Peyer's patch (tissue), 4 donors: ENCODE measurements at regions not wholly inside any gene's neighbourhood (a gene's known extent, or its start where the extent isn't known, plus 50 kb on each side); places are given as distances from the start of the nearest gene placed in this dataset.

ENCODE experiments used
- DNase-seq, 3 donors: peaks; one replicate each; pipeline ENCODE4 v3.0.0-alpha.2; 2017 to 2019
- H3K27ac ChIP-seq, 4 donors: fragments of 200-600 bp; sonication (generic); one replicate each; pipeline ENCODE4 v1.5.1; 2016 to 2019
- H3K27me3 ChIP-seq, 2 donors: fragments of 200-600 bp; sonication (generic); one replicate each; pipeline ENCODE4 v1.5.1; 2019
- H3K36me3 ChIP-seq, 3 donors: fragments of 200-600 bp; sonication (generic); one replicate each; pipeline ENCODE4 v1.5.1; 2016 to 2019
- H3K4me1 ChIP-seq, 4 donors: fragments of 200-600 bp; sonication (generic); one replicate each; pipeline ENCODE4 v1.5.1; 2016 to 2019
- H3K4me3 ChIP-seq, 4 donors: fragments of 200-600 bp; sonication (generic); 1 replicate in 3 of 4; 2 replicates in 1 of 4; pipeline ENCODE4 v1.5.1; 2016 to 2019; ENCODE audit warnings: mild to moderate bottlenecking in 1 of 4
- H3K9me3 ChIP-seq, 4 donors: fragments of 200-600 bp; sonication (generic); one replicate each; pipeline ENCODE4 v1.5.1; 2016 to 2019; ENCODE audit warnings: mild to moderate bottlenecking in 1 of 4
- CTCF ChIP-seq, 6 experiments: fragments of 450-650 bp in 4 of 6; fragments of 200-600 bp in 2 of 6; sonication (generic) in 1 of 6; IDR thresholded peaks; one replicate each; pipeline ENCODE4 v1.5.1; 2017 to 2019; ENCODE audit warnings: antibody characterized with exemption in 6 of 6, mild to moderate bottlenecking in 3 of 6, moderate library complexity in 1 of 6
- POLR2A ChIP-seq, 2 donors: fragments of 450-650 bp; IDR thresholded peaks; one replicate each; pipeline ENCODE4 v1.5.1; 2017; ENCODE audit warnings: antibody characterized with exemption in 2 of 2, mild to moderate bottlenecking in 2 of 2, moderate library complexity in 2 of 2

- no peaks in the 10 kb centered on the region for H3K9me3 ChIP-seq
- no peaks in the 10 kb centered on the region for H3K27me3 ChIP-seq
Observed at GRCh38 chr1:228546541-228547463, 59.6 kb downstream of the RNF187 start.

GRCh38 chr1:228547464-228547792, 60.2 kb downstream of the RNF187 start:
- Histone ChIP-seq H3K27ac (no peak overlapping the region), H3K27me3 (no peaks in the 10 kb centered on the region)
- peak in 1 of 3 donors; percentile 18 for DNase-seq

More at GRCh38 chr1:228546541-228547463, 59.6 kb downstream of the RNF187 start:
- Histone ChIP-seq H3K4me3 (no peak overlapping the region), H3K27ac (no peak overlapping the region), H3K36me3 (no peaks in the 10 kb centered on the region), H3K4me1 (no peaks in the 10 kb centered on the region)
- TF ChIP-seq CTCF (IDR thresholded peaks at IDR 0.05) (no peak), POLR2A (IDR thresholded peaks at IDR 0.05) (no peak)
- DNase-seq, result peak in 1 of 3 donors; percentile 13

GRCh38 chr1:228548788-228549187, 61.6 kb downstream of the RNF187 start:
- Histone ChIP-seq H3K36me3 (no peaks in the 10 kb centered on the region), H3K4me3 (no peak overlapping the region), H3K4me1 (no peaks in the 10 kb centered on the region), H3K9me3 (no peaks in the 10 kb centered on the region), H3K27ac (no peak overlapping the region), H3K27me3 (no peaks in the 10 kb centered on the region)
- DNase-seq, result peak in 1 of 3 donors; percentile 3
- TF ChIP-seq POLR2A (IDR thresholded peaks at IDR 0.05) (no peak), CTCF (IDR thresholded peaks at IDR 0.05) (no peak)

More at GRCh38 chr1:228547464-228547792, 60.2 kb downstream of the RNF187 start:
- Histone ChIP-seq H3K9me3 (no peaks in the 10 kb centered on the region), H3K4me1 (no peaks in the 10 kb centered on the region), H3K4me3 (no peak overlapping the region), H3K36me3 (no peaks in the 10 kb centered on the region)
- TF ChIP-seq CTCF (IDR thresholded peaks at IDR 0.05), result no peak

GRCh38 chr1:228552596-228553176, 65.5 kb downstream of the RNF187 start:
- peak in 1 of 3 donors; percentile 3 for DNase-seq
- no peak overlapping the region for H3K4me3 ChIP-seq
- no peaks in the 10 kb centered on the region for H3K4me1 ChIP-seq
- H3K27ac ChIP-seq, result no peak overlapping the region
- H3K9me3 ChIP-seq, result peaks cover 0 to 6% (median 0%) of the 10 kb centered on the region in 4 donors
- H3K27me3 ChIP-seq, result no peaks in the 10 kb centered on the region
- H3K36me3 ChIP-seq, result no peaks in the 10 kb centered on the region
- TF ChIP-seq POLR2A (IDR thresholded peaks at IDR 0.05), result no peak
- no peak for TF ChIP-seq CTCF (IDR thresholded peaks at IDR 0.05)

GRCh38 chr1:228554107-228554506, 66.9 kb downstream of the RNF187 start:
- Histone ChIP-seq H3K36me3 (no peaks in the 10 kb centered on the region), H3K27me3 (no peaks in the 10 kb centered on the region), H3K4me3 (no peak overlapping the region), H3K9me3 (peaks cover 0 to 6% (median 0%) of the 10 kb centered on the region in 4 donors), H3K4me1 (no peaks in the 10 kb centered on the region), H3K27ac (no peak overlapping the region)
- DNase-seq, result no peak
- TF ChIP-seq CTCF (IDR thresholded peaks at IDR 0.05), result no peak
- no peak for TF ChIP-seq POLR2A (IDR thresholded peaks at IDR 0.05)
